Neural cell (in vitro differentiated cells): ENCODE measurements at regions not wholly inside any gene's neighbourhood (a gene's known extent, or its start where the extent isn't known, plus 50 kb on each side); places are given as distances from the start of the nearest gene placed in this dataset.

Experiments used
- H2AFZ ChIP-seq: fragments of 200-600, 300-800 bp; sonication (generic), shearing (Covaris generic); 2 replicates; pipeline ENCODE4 v1.6.0; 2014; ENCODE audit warnings: low read depth, mild to moderate bottlenecking, antibody characterized with exemption, low read length, moderate library complexity
- H3F3A ChIP-seq: fragments of 200-600 bp; shearing (Covaris generic); 2 replicates; pipeline ENCODE4 v1.6.1; 2016; ENCODE audit warnings: mild to moderate bottlenecking, moderate library complexity, mixed read lengths, antibody characterized with exemption, low read length; ENCODE audit not compliant: insufficient read depth, poor library complexity, severe bottlenecking
- H3K27ac ChIP-seq: fragments of 200-600, 300-800 bp; sonication (generic), shearing (Covaris generic); 2 replicates; pipeline ENCODE4 v1.5.1; 2014; ENCODE audit warnings: mild to moderate bottlenecking, low read length, moderate library complexity
- H3K27me3 ChIP-seq: fragments of 300-800, 200-600 bp; sonication (generic), shearing (Covaris generic); 2 replicates; pipeline ENCODE4 v1.6.0; 2014; ENCODE audit warnings: mild to moderate bottlenecking, low read depth, low read length, moderate library complexity; ENCODE audit not compliant: insufficient read depth
- H3K36me3 ChIP-seq: fragments of 300-800, 200-600 bp; sonication (generic), shearing (Covaris generic); 2 replicates; pipeline ENCODE4 v1.5.1; 2014; ENCODE audit warnings: mild to moderate bottlenecking, antibody characterized with exemption, low read length, moderate library complexity; ENCODE audit not compliant: insufficient read depth
- H3K4me2 ChIP-seq: fragments of 300-800, 200-600 bp; sonication (generic), shearing (Covaris generic); 2 replicates; pipeline ENCODE4 v1.6.0; 2014; ENCODE audit warnings: mild to moderate bottlenecking, low read length
- H3K4me3 ChIP-seq: fragments of 300-800, 200-600 bp; sonication (generic), shearing (Covaris generic); 2 replicates; pipeline ENCODE4 v1.5.1; 2014; ENCODE audit warnings: mild to moderate bottlenecking, low read length, moderate library complexity
- H3K79me2 ChIP-seq: fragments of 200-600 bp; shearing (Covaris generic); replicated peaks from 2 replicates; pipeline ENCODE4 v1.6.0; 2014; ENCODE audit warnings: mild to moderate bottlenecking, low read length, moderate library complexity; ENCODE audit not compliant: insufficient read depth
- H3K9ac ChIP-seq: fragments of 300-800, 200-600 bp; sonication (generic), shearing (Covaris generic); 2 replicates; pipeline ENCODE4 v1.6.1; 2016; ENCODE audit warnings: mild to moderate bottlenecking, low read length, mixed read lengths
- H3K9me2 ChIP-seq: fragments of 200-600 bp; shearing (Covaris generic); 2 replicates; pipeline ENCODE4 v1.6.1; 2016; ENCODE audit warnings: mild to moderate bottlenecking, low read length, mixed read lengths; ENCODE audit not compliant: insufficient read depth
- H3K9me3 ChIP-seq: fragments of 200-600, 300-800 bp; sonication (generic), shearing (Covaris generic); 2 replicates; pipeline ENCODE4 v1.6.1; 2016; ENCODE audit warnings: mild to moderate bottlenecking, mixed run types, low read length, moderate library complexity, mixed read lengths
- H4K20me1 ChIP-seq: fragments of 200-600 bp; shearing (Covaris generic); 2 replicates; pipeline ENCODE4 v1.6.1; 2016; ENCODE audit warnings: mild to moderate bottlenecking, mixed run types; ENCODE audit not compliant: insufficient read depth
- CTCF ChIP-seq: fragments of 450-650 bp; IDR thresholded peaks from 2 replicates; pipeline ENCODE4 v1.5.1; 2014; ENCODE audit warnings: antibody characterized with exemption, mild to moderate bottlenecking, moderate library complexity; ENCODE audit not compliant: poor library complexity, severe bottlenecking
- EP300 ChIP-seq: fragments of 450-650 bp; conservative IDR thresholded peaks from 2 replicates; pipeline ENCODE4 v1.6.1; 2014; ENCODE audit warnings: antibody characterized with exemption, mild to moderate bottlenecking, moderate library complexity; ENCODE audit not compliant: poor library complexity, severe bottlenecking
- EZH2 ChIP-seq: fragments of 200-600, 300-800 bp; shearing (Covaris generic), sonication (generic); IDR thresholded peaks from 2 replicates; pipeline ENCODE4 v1.6.1; 2014; ENCODE audit warnings: antibody characterized with exemption, low read length, borderline replicate concordance, mild to moderate bottlenecking; ENCODE audit not compliant: insufficient read depth, poor library complexity, severe bottlenecking
- MXI1 ChIP-seq: fragments of 450-650 bp; conservative IDR thresholded peaks from 2 replicates; pipeline ENCODE4 v1.6.1; 2014; ENCODE audit warnings: antibody characterized with exemption, mild to moderate bottlenecking; ENCODE audit not compliant: poor library complexity, severe bottlenecking
- POLR2AphosphoS5 ChIP-seq: IDR thresholded peaks from 2 replicates; pipeline ENCODE4 v1.6.1; 2012
- RAD21 ChIP-seq: fragments of 450-650 bp; conservative IDR thresholded peaks from 2 replicates; pipeline ENCODE4 v1.6.1; 2014; ENCODE audit warnings: antibody characterized with exemption, mild to moderate bottlenecking, moderate library complexity
- REST ChIP-seq: IDR thresholded peaks from 2 replicates; pipeline ENCODE4 v1.6.1; 2012; ENCODE audit warnings: borderline replicate concordance
- SMC3 ChIP-seq: fragments of 450-650 bp; conservative IDR thresholded peaks from 2 replicates; pipeline ENCODE4 v1.6.1; 2014; ENCODE audit warnings: antibody characterized with exemption, mild to moderate bottlenecking, moderate library complexity; ENCODE audit not compliant: poor library complexity
- TAF1 ChIP-seq: IDR thresholded peaks from 2 replicates; pipeline ENCODE4 v1.6.1; 2012; ENCODE audit warnings: low read depth

DNA sequence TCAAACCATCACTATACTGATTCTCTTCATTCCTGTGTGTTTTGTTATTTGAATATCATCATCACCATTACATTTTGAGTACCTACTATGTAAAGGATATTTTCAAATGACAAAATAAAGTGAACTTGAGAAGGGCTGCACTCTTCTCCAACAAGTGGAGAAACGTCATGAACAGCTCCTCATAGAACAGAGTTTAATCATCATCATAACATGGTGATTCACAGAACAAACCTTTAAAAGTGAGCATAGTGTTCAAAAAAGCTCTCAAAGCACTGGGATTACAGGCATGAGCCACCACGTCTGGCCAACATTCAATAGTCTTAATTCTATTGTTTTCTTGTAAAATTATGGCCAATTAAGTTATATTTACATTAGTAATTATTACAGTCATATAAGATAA, 993.9 kb downstream of the PDHA2 start:
- Histone ChIP-seq H3K9me2 (no peaks in the 10 kb centered on the region), H3K4me3 (no peak overlapping the region), H3K4me2 (no peak overlapping the region), H3K9ac (no peak overlapping the region), H3K79me2 (no peaks in the 10 kb centered on the region), H2AFZ (no peak overlapping the region), H3K27me3 (no peaks in the 10 kb centered on the region), H3K9me3 (peaks cover 2% of the 10 kb centered on the region), H3F3A (no peaks in the 10 kb centered on the region), H3K27ac (no peak overlapping the region), H3K36me3 (no peaks in the 10 kb centered on the region), H4K20me1 (no peaks in the 10 kb centered on the region)
- TF ChIP-seq SMC3 (no peak), MXI1 (no peak), TAF1 (no peak), EZH2 (no peak), POLR2AphosphoS5 (no peak), REST (no peak), CTCF (no peak), EP300 (no peak), RAD21 (no peak)

DNA sequence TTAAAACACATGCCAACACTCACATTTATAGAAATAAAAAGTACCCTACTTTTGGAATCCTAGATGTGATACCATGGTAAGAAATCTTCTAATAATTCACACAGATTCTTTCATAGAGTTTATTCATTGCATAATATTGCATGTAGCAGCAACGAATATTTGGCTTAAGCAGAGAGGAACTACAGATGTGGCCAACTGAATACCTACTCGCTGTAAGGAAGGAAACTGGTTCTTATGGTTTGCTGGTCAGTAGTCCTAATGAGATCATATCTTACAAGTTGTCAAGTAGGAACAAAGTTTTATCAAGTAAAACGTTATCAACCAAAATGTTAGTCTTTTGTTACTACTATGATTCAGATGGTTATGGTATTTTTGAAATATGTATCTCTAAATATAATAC, 996.1 kb downstream of the PDHA2 start:
- Histone ChIP-seq H3K79me2 (no peaks in the 10 kb centered on the region), H2AFZ (no peak overlapping the region), H3K36me3 (no peaks in the 10 kb centered on the region), H3K9me2 (no peaks in the 10 kb centered on the region), H3F3A (no peaks in the 10 kb centered on the region), H3K9me3 (peaks cover 2% of the 10 kb centered on the region), H4K20me1 (no peaks in the 10 kb centered on the region), H3K9ac (no peak overlapping the region), H3K4me2 (no peak overlapping the region), H3K27ac (no peak overlapping the region), H3K27me3 (no peaks in the 10 kb centered on the region), H3K4me3 (no peak overlapping the region)
- TF ChIP-seq POLR2AphosphoS5 = no peak
- TF ChIP-seq TAF1 = no peak

DNA sequence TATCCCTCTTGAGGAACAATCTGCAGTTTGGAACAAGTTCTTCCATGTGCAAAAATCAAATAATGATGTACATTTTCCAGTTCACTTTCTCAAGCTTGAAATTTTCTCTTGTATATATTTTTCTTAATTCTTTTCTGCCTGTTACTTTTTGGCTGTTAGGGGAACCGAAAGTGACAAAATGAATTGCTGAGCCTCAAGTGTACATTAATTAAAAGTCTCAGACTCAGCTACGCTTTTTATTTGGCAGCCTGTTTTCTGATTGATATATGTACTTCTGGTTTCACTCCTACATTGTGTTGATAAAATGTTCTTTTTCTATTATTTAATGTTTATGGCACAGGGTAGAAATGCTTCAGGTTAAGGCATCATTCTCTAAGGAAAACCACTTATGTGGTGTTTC, 999.5 kb downstream of the PDHA2 start:
- Histone ChIP-seq H3K4me2 (no peak overlapping the region), H3K27ac (no peak overlapping the region), H3K9ac (no peak overlapping the region), H2AFZ (no peak overlapping the region), H3K36me3 (no peaks in the 10 kb centered on the region), H3K9me3 (peaks cover 2% of the 10 kb centered on the region), H3K9me2 (no peaks in the 10 kb centered on the region), H3K4me3 (no peak overlapping the region), H4K20me1 (no peaks in the 10 kb centered on the region), H3K79me2 (no peaks in the 10 kb centered on the region), H3K27me3 (no peaks in the 10 kb centered on the region), H3F3A (no peaks in the 10 kb centered on the region)
- TF ChIP-seq POLR2AphosphoS5 (no peak), REST (no peak), EP300 (no peak)
